ENCODE measurements at regions not wholly inside any gene's neighbourhood (a gene's known extent, or its start where the extent isn't known, plus 50 kb on each side); places are given as distances from the start of the nearest gene placed in this dataset.

DNA sequence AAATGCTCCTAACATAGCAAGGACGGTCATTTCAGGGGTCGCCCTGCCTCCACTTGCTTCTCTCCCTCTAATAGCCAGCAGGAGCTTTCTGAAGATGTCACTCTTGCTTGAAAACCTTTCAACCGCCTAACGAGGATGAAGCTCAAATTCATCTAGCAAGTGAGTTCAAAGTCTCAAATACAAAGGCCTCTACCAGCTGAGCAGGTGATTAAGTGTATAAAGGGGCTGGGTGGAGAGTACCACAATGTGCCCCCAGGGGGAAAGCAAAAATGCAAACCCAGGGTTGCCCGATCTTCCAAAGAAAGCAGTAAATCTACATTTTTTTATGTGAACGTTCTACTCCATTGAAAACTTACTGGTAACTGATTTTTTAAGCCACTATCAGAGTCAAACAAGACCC is 50.4 kb upstream of the GRIP2 start:
- Histone ChIP-seq H3K36me3 (no peaks in the 10 kb centered on the region), H3K27me3 (peaks cover 0 to 13% of the 10 kb centered on the region in 2 donors), H3K9me3 (no peaks in the 10 kb centered on the region), H3K4me1 (no peaks in the 10 kb centered on the region), H3K4me3 (no peak overlapping the region), H3K27ac (no peak overlapping the region)
- intact Hi-C loops (cut with DNase I; ENCODE audit: low total_unique reads): loop anchor here (5.0 kb wide), 1 partner anchor 1863 kb away; no protein-coding TSS in a partner anchor
- DNase-seq (ENCODE audit: low spot score in 2 of 2): no peak
- TF ChIP-seq POLR2AphosphoS5 (IDR thresholded peaks at IDR 0.05): no peak
- TF ChIP-seq, protein P1, sequence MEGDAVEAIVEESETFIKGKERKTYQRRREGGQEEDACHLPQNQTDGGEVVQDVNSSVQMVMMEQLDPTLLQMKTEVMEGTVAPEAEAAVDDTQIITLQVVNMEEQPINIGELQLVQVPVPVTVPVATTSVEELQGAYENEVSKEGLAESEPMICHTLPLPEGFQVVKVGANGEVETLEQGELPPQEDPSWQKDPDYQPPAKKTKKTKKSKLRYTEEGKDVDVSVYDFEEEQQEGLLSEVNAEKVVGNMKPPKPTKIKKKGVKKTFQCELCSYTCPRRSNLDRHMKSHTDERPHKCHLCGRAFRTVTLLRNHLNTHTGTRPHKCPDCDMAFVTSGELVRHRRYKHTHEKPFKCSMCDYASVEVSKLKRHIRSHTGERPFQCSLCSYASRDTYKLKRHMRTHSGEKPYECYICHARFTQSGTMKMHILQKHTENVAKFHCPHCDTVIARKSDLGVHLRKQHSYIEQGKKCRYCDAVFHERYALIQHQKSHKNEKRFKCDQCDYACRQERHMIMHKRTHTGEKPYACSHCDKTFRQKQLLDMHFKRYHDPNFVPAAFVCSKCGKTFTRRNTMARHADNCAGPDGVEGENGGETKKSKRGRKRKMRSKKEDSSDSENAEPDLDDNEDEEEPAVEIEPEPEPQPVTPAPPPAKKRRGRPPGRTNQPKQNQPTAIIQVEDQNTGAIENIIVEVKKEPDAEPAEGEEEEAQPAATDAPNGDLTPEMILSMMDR (IDR thresholded peaks at IDR 0.05): no peak
- no peak for TF ChIP-seq POLR2A (IDR thresholded peaks at IDR 0.05)

DNA sequence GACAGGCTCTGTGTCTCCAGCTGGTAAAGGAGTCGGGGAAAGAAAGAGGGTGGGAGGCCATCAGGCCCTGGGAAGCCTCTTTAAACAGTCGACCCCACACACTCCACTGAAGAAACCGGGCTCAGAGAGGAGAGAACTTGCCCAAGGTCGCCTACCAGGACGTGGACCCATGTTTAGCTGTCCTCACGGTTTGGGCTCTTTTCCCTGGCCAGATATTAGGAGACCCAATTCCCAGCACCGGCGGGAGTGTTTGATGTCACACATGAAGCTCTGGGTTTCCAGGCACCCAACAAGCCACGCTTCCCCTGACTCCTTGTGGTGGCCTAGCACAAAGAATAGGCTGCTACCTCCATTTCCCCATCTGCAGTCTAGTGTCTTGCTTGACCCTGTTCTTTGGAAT is 52.2 kb upstream of the GRIP2 start:
- no peak for DNase-seq (ENCODE audit: low spot score in 2 of 2)
- Histone ChIP-seq H3K36me3 (no peaks in the 10 kb centered on the region), H3K27me3 (peaks cover 0 to 18% of the 10 kb centered on the region in 2 donors), H3K4me3 (no peak overlapping the region), H3K9me3 (no peaks in the 10 kb centered on the region), H3K27ac (no peak overlapping the region), H3K4me1 (no peaks in the 10 kb centered on the region)
- intact Hi-C loops (cut with DNase I; ENCODE audit: low total_unique reads): loop anchor here (5.0 kb wide), 1 partner anchor 1865 kb away; no protein-coding TSS in a partner anchor
- no peak for TF ChIP-seq POLR2A (IDR thresholded peaks at IDR 0.05)

DNA sequence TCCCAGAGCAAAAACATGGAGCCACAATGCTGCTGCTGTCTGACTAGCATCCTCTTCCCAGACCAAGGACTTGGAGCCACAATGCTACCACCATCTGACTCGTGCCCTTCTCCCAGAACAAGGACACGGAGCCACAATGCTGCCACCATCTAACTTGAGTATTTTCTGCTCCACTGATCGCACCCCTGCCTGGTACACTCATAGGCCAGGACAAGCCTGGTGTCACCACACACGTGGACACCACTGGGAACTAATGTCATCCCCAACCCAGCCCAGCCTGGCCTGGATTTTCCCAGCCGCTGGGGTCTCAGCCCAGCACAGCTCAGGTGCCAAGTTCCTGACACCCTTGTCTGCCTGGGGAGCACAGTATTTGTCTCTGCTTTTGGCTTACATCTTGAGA is 52.7 kb upstream of the GRIP2 start:
- no peaks in the 10 kb centered on the region for H3K9me3 ChIP-seq
- TF ChIP-seq POLR2AphosphoS5 (IDR thresholded peaks at IDR 0.05): no peak
- TF ChIP-seq, protein P1 (IDR thresholded peaks at IDR 0.05): no peak
- H3K4me1 ChIP-seq: no peaks in the 10 kb centered on the region
- H3K36me3 ChIP-seq: no peaks in the 10 kb centered on the region
- no peak overlapping the region for H3K4me3 ChIP-seq
- H3K27me3 ChIP-seq: peaks cover 0 to 20% of the 10 kb centered on the region in 2 donors
- H3K27ac ChIP-seq: no peak overlapping the region
- DNase-seq (ENCODE audit: low spot score in 2 of 2): no peak
- intact Hi-C loops (cut with DNase I; ENCODE audit: low total_unique reads): loop anchor here (5.0 kb wide), 1 partner anchor 1866 kb away; no protein-coding TSS in a partner anchor

DNA sequence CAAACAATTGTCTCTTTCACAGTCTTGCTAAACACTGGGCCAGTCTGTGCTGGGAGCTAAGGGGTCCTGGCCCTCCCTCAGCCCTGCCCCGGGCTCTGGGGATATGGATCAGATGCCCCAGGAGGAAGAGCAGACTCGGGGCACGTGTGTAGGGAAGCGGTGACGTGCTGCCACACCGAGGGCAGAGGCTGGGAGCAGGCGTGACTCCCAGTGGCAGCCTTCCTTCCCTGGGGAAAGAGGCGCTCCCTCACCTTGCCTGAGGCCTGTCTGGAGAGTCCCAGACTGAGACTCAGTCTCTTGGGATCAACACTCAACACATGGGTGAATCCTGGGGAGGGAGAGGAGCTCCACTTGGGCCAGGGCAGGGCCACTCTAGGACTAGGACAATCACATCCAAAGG is 54.1 kb upstream of the GRIP2 start:
- H3K36me3 ChIP-seq: no peaks in the 10 kb centered on the region
- no peak for DNase-seq (ENCODE audit: low spot score in 2 of 2)
- TF ChIP-seq, protein P1 (IDR thresholded peaks at IDR 0.05): no peak
- TF ChIP-seq POLR2A (IDR thresholded peaks at IDR 0.05): no peak
- TF ChIP-seq POLR2AphosphoS5 (IDR thresholded peaks at IDR 0.05): no peak
- intact Hi-C loops (cut with DNase I; ENCODE audit: low total_unique reads): loop anchor here (5.0 kb wide), 1 partner anchor 1867 kb away; no protein-coding TSS in a partner anchor
- no peaks in the 10 kb centered on the region for H3K9me3 ChIP-seq
- H3K27me3 ChIP-seq: peaks cover 0 to 27% of the 10 kb centered on the region in 2 donors
- no peak overlapping the region for H3K27ac ChIP-seq
- no peak overlapping the region for H3K4me3 ChIP-seq
- no peaks in the 10 kb centered on the region for H3K4me1 ChIP-seq

DNA sequence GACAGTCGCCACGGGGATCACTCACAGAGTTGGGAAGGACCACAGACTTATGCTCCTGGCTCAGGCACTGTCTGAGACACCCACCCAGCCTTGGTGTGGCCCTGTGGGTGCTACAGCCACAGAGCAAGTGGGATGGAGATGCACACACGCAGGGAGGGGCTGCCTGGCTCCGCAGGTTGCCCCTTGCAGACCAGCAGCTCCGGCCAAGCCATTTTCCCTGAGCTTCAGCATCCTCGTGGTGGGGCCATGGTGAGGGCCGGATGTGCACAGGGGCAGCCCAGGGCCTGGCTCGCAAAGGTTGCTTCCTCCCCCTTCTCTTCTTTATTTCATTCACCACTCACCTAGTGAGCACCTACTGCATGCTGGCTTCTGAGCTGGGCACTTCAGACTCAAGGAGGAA is 55.4 kb upstream of the GRIP2 start:
- Histone ChIP-seq H3K4me1 (no peaks in the 10 kb centered on the region), H3K36me3 (no peaks in the 10 kb centered on the region), H3K27ac (no peak overlapping the region), H3K4me3 (no peak overlapping the region), H3K27me3 (peaks cover 0 to 27% of the 10 kb centered on the region in 2 donors), H3K9me3 (no peaks in the 10 kb centered on the region)
- no peak for TF ChIP-seq POLR2AphosphoS5 (IDR thresholded peaks at IDR 0.05)
- TF ChIP-seq POLR2A (IDR thresholded peaks at IDR 0.05): no peak
- TF ChIP-seq, protein P1 (IDR thresholded peaks at IDR 0.05): no peak
- intact Hi-C loops (cut with DNase I; ENCODE audit: low total_unique reads): no loop called here
- DNase-seq (ENCODE audit: low spot score in 2 of 2): no peak

DNA sequence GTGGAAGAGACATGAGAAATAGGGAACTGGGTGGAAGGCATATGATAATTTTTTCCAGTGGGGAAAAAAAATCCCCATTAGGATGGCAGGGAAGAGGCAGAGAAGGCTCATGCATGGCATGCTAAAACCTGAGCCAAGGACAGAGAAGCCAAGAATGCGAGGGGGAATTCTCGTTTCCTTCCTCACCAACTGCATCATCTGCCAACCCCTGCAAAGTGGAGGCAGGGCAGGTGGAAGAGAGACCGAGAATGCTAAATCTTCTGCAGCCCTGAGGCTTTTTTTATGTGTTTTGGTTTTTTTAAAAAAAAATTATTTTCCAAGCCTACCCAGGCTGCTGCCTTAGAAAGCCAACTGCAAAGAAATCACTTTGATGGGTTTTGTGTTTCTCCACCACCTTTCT is 54.3 kb upstream of the CCDC174 start:
- TF ChIP-seq POLR2AphosphoS5 (IDR thresholded peaks at IDR 0.05) (no peak), POLR2A (IDR thresholded peaks at IDR 0.05) (no peak)
- TF ChIP-seq, protein P1 (IDR thresholded peaks at IDR 0.05): no peak
- DNase-seq (ENCODE audit: low spot score in 2 of 2): no peak
- Histone ChIP-seq H3K4me1 (no peaks in the 10 kb centered on the region), H3K27ac (no peak overlapping the region), H3K9me3 (no peaks in the 10 kb centered on the region), H3K4me3 (no peak overlapping the region), H3K36me3 (no peaks in the 10 kb centered on the region), H3K27me3 (peaks cover 0 to 36% of the 10 kb centered on the region in 2 donors)
- intact Hi-C loops (cut with DNase I; ENCODE audit: low total_unique reads): no loop called here

Data from breast epithelium (tissue), 4 donors.